Neural progenitor cell (in vitro differentiated cells): ENCODE measurements at regions not wholly inside any gene's neighbourhood (a gene's known extent, or its start where the extent isn't known, plus 50 kb on each side); places are given as distances from the start of the nearest gene placed in this dataset.

Experiments
- DNase-seq: peaks from one replicate; pipeline ENCODE4 v3.0.0-alpha.2; 2016; ENCODE audit warnings: low spot score
- H2AFZ ChIP-seq: fragments of 200-600 bp; sonication (generic); replicated peaks from 2 replicates; pipeline ENCODE4 v1.6.1; 2016; ENCODE audit warnings: antibody characterized with exemption
- H3F3A ChIP-seq: fragments of 200-600 bp; sonication (generic); 2 replicates; pipeline ENCODE4 v1.6.1; 2016; ENCODE audit warnings: antibody characterized with exemption, low read depth
- H3K27ac ChIP-seq: fragments of 200-600 bp; sonication (generic); 2 replicates; pipeline ENCODE4 v1.5.1; 2016; ENCODE audit warnings: mild to moderate bottlenecking
- H3K27me3 ChIP-seq: fragments of 200-600 bp; sonication (generic); 2 replicates; pipeline ENCODE4 v1.6.1; 2016; ENCODE audit warnings: mild to moderate bottlenecking, moderate library complexity
- H3K36me3 ChIP-seq: fragments of 200-600 bp; sonication (generic); 2 replicates; pipeline ENCODE4 v1.5.1; 2016
- H3K4me1 ChIP-seq: fragments of 200-600 bp; sonication (generic); 2 replicates; pipeline ENCODE4 v1.6.1; 2016; ENCODE audit warnings: mixed run types
- H3K4me2 ChIP-seq: fragments of 200-600 bp; sonication (generic); 2 replicates; pipeline ENCODE4 v1.6.1; 2016
- H3K4me3 ChIP-seq: fragments of 200-600 bp; sonication (generic); 2 replicates; pipeline ENCODE4 v1.5.1; 2016
- H3K79me2 ChIP-seq: fragments of 200-600 bp; sonication (generic); 2 replicates; pipeline ENCODE4 v1.6.1; 2016; ENCODE audit warnings: low read depth
- H3K9ac ChIP-seq: fragments of 200-600 bp; sonication (generic); 2 replicates; pipeline ENCODE4 v1.6.1; 2016
- H3K9me3 ChIP-seq: fragments of 200-600 bp; sonication (generic); 2 replicates; pipeline ENCODE4 v1.5.1; 2016; ENCODE audit warnings: low read depth
- H4K20me1 ChIP-seq: fragments of 200-600 bp; sonication (generic); 2 replicates; pipeline ENCODE4 v1.6.1; 2016; ENCODE audit warnings: low read depth
- H3K27ac Mint-ChIP-seq: 3 replicates; pipeline ENCODE4 v1.8.0; 2021; ENCODE audit warnings: mixed read lengths
- H3K27me3 Mint-ChIP-seq: 2 replicates; pipeline ENCODE4 v1.8.0; 2022; ENCODE audit warnings: low read depth, mild to moderate bottlenecking, inconsistent platforms, moderate library complexity, mixed read lengths; ENCODE audit not compliant: insufficient read depth
- H3K36me3 Mint-ChIP-seq: 3 replicates; pipeline ENCODE4 v1.8.0; 2021; ENCODE audit warnings: mixed read lengths
- H3K4me1 Mint-ChIP-seq: 3 replicates; pipeline ENCODE4 v1.8.0; 2021; ENCODE audit warnings: mixed read lengths
- H3K4me3 Mint-ChIP-seq: 3 replicates; pipeline ENCODE4 v1.8.0; 2021; ENCODE audit warnings: mild to moderate bottlenecking, moderate library complexity, mixed read lengths
- H3K9me3 Mint-ChIP-seq: 3 replicates; pipeline ENCODE4 v1.8.0; 2020; ENCODE audit warnings: mixed read lengths
- EZH2 ChIP-seq: fragments of 200-600 bp; sonication (generic); IDR thresholded peaks from 2 replicates; pipeline ENCODE4 v1.6.1; 2017; ENCODE audit warnings: antibody characterized with exemption, mild to moderate bottlenecking, moderate library complexity
- EZH2phosphoT487 ChIP-seq: fragments of 200-600 bp; sonication (generic); IDR thresholded peaks from 2 replicates; pipeline ENCODE4 v1.6.1; 2017; ENCODE audit warnings: antibody characterized with exemption
- TF ChIP-seq, protein P1 (sequence below): fragments of 200-600 bp; sonication (generic); IDR thresholded peaks from 2 replicates; pipeline ENCODE4 v1.5.1; 2017; ENCODE audit warnings: antibody characterized with exemption, mild to moderate bottlenecking

DNA sequence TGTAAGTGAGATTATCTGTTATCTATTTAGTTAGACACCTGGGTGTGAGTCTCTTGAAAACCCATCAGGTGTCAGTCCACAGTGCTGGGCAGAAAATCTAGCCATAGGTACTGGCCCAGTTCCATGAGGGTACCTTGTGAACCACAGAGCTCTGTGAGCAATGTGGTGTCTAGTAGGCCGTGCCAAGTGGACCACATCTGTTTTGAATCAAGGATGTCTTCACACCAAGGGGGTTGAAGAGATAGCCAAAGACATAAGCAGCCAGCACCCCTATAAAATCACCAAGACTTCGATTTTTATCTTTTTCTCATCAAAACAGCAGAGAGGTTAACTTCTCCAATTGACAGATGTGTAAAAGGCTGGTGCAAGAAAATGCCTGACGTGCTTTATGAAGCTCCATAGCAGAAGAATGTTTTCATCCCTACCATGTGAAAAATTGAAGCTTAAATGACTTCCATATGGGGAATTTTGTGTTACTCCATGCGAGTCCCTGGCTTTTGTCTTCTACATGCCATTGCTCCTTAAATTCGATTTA is 368.7 kb downstream of the HAO1 start:
- Histone ChIP-seq H4K20me1 (no peaks in the 10 kb centered on the region), H3K9ac (no peak overlapping the region), H3K27me3 (no peaks in the 10 kb centered on the region), H3K79me2 (no peaks in the 10 kb centered on the region), H3K4me3 (no peak overlapping the region), H3F3A (no peaks in the 10 kb centered on the region), H3K4me1 (no peaks in the 10 kb centered on the region), H2AFZ (no peak overlapping the region), H3K27ac (no peak overlapping the region), H3K4me2 (no peak overlapping the region), H3K36me3 (no peaks in the 10 kb centered on the region), H3K9me3 (no peaks in the 10 kb centered on the region)
- Mint-ChIP-seq H3K9me3 (no peaks in the 10 kb centered on the region), H3K27me3 (no peaks in the 10 kb centered on the region), H3K36me3 (no peaks in the 10 kb centered on the region), H3K4me1 (no peaks in the 10 kb centered on the region), H3K4me3 (no peak overlapping the region), H3K27ac (no peak overlapping the region)
- DNase-seq, result no peak
- TF ChIP-seq, protein P1, sequence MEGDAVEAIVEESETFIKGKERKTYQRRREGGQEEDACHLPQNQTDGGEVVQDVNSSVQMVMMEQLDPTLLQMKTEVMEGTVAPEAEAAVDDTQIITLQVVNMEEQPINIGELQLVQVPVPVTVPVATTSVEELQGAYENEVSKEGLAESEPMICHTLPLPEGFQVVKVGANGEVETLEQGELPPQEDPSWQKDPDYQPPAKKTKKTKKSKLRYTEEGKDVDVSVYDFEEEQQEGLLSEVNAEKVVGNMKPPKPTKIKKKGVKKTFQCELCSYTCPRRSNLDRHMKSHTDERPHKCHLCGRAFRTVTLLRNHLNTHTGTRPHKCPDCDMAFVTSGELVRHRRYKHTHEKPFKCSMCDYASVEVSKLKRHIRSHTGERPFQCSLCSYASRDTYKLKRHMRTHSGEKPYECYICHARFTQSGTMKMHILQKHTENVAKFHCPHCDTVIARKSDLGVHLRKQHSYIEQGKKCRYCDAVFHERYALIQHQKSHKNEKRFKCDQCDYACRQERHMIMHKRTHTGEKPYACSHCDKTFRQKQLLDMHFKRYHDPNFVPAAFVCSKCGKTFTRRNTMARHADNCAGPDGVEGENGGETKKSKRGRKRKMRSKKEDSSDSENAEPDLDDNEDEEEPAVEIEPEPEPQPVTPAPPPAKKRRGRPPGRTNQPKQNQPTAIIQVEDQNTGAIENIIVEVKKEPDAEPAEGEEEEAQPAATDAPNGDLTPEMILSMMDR, result no peak
- no peak for TF ChIP-seq EZH2
- TF ChIP-seq EZH2phosphoT487, result no peak

DNA sequence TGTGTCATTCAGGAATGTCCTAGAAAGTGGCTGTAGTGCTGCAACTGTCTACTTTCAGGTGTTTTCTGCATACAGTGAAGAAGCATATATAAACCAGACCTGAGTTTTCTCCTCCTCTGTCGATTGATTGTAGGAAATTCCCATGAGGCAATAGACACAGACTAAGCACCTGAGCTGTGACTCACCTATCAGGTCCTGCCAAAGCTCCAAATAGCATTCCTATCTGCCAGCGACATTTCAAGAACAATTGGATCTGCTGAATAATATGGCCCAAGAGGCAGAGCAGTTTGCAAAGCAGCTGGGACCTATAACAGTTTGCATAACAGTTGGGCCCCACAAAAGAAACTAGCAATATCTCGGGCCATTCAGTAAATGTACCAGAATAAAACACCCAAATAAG is 360.4 kb downstream of the HAO1 start:
- Histone ChIP-seq H3F3A (no peaks in the 10 kb centered on the region), H3K9me3 (no peaks in the 10 kb centered on the region), H3K9ac (no peak overlapping the region), H2AFZ (no peak overlapping the region), H3K27me3 (no peaks in the 10 kb centered on the region), H3K27ac (no peak overlapping the region), H3K79me2 (no peaks in the 10 kb centered on the region), H3K4me2 (no peak overlapping the region), H3K4me1 (no peaks in the 10 kb centered on the region), H3K36me3 (no peaks in the 10 kb centered on the region), H3K4me3 (no peak overlapping the region), H4K20me1 (no peaks in the 10 kb centered on the region)
- Mint-ChIP-seq H3K9me3 (no peaks in the 10 kb centered on the region), H3K4me3 (no peak overlapping the region), H3K4me1 (no peaks in the 10 kb centered on the region), H3K27ac (no peak overlapping the region), H3K36me3 (no peaks in the 10 kb centered on the region), H3K27me3 (no peaks in the 10 kb centered on the region)
- DNase-seq, result no peak
- TF ChIP-seq EZH2 (no peak), EZH2phosphoT487 (no peak)
- TF ChIP-seq, protein P1, result no peak

DNA sequence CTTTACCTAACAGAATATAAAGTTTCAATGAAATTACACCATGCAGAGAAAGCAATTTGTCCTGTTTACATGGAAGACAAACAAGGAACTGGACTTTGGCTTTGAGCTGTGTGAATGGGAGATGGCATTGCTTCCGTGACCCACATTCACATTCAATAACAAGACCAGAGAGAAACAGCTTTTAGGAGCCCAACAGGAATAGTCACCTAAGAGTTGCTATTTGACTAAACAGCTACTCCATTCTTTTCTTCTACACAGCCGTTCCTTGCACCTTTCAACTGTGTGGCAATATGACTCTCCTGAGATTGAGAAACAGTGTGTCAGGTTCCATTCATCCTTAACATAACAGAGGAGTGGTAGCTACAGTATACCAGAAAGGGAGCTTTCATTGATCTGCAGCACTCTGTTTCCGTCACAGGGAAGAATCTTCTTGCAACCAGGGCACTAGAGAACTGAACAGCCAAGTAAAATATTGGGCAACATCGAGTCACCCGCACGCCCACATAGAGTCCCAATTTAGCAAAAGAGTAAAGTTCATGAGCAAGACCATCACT is 355.1 kb downstream of the HAO1 start:
- Histone ChIP-seq H3K27ac (no peak overlapping the region), H3K4me1 (no peaks in the 10 kb centered on the region), H3K4me3 (no peak overlapping the region), H3F3A (no peaks in the 10 kb centered on the region), H3K9me3 (no peaks in the 10 kb centered on the region), H4K20me1 (no peaks in the 10 kb centered on the region), H3K9ac (no peak overlapping the region), H3K4me2 (no peak overlapping the region), H3K36me3 (no peaks in the 10 kb centered on the region), H3K79me2 (no peaks in the 10 kb centered on the region), H3K27me3 (no peaks in the 10 kb centered on the region), H2AFZ (no peak overlapping the region)
- H3K27ac Mint-ChIP-seq, result no peak overlapping the region
- no peaks in the 10 kb centered on the region for H3K27me3 Mint-ChIP-seq
- H3K36me3 Mint-ChIP-seq, result no peaks in the 10 kb centered on the region
- no peak for DNase-seq
- no peaks in the 10 kb centered on the region for H3K4me1 Mint-ChIP-seq
- TF ChIP-seq EZH2 (no peak), EZH2phosphoT487 (no peak)
- TF ChIP-seq, protein P1, result no peak
- no peaks in the 10 kb centered on the region for H3K9me3 Mint-ChIP-seq
- no peak overlapping the region for H3K4me3 Mint-ChIP-seq
